HG03520 (cell line): ENCODE measurements at regions not wholly inside any gene's neighbourhood (a gene's known extent, or its start where the extent isn't known, plus 50 kb on each side); places are given as distances from the start of the nearest gene placed in this dataset.

Experiments used
- ATAC-seq: cut with Tn5 transposase; IDR thresholded peaks from one replicate; pipeline ENCODE4 v1.9.1; 2021; ENCODE audit warnings: mild to moderate bottlenecking, moderate library complexity; ENCODE audit not compliant: unreplicated experiment

DNA sequence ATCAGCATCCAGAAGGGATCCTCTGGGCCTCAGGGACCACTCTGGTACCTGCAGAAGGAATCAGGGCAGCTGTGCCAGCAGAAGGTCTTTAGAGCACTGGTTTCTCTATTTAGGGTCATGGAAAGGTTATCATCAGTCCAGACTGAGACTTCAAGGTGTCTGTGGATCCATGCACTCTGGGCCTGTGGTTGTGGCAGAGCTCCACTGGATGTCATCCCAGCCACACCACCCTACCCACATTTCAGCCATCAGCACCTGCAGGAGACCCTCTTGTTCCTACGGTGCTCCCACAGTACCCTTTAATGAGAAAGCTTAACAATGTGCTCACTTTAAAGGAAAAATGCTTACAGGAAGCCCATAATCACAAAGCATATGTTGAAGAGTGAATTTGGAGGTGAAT, 603.4 kb upstream of the CCDC54 start:
- no peak for ATAC-seq

DNA sequence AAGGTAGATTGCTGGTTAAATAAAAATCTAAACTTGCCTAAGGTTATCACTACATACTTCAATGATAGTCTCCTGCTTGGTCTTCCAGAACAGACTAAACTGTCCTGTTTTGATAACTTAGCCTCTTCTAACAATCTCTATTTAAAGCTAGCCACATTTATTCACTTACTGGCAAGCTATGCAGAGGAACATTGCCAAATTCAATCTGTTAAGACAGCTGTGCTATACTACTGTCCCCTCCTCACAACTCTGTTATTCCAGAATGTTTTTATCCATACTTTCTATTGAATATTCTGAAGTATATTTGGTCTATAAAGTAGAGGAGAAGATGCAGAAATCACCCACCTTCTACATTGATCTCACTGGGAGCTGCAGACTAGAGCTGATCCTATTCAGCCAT, 594.0 kb upstream of the CCDC54 start:
- no peak for ATAC-seq

DNA sequence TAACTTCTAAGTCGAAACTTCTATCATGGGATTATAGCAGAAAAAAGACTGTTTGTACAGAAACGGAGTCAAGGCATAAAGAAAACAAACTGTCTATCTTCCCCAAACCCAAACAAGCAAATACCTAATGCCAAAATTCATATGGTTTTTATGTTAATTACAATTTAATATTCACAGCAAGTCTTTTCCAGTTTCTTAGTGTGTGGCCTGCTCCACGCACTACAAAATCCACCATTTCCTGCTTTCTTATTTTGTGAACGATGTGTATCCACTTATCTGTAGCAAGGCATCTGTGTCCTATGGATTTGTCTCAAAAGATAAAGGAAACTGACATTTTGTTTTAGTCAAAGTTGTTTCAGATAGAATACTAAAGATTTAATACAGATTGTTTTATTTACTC, 588.0 kb upstream of the CCDC54 start:
- no peak for ATAC-seq

DNA sequence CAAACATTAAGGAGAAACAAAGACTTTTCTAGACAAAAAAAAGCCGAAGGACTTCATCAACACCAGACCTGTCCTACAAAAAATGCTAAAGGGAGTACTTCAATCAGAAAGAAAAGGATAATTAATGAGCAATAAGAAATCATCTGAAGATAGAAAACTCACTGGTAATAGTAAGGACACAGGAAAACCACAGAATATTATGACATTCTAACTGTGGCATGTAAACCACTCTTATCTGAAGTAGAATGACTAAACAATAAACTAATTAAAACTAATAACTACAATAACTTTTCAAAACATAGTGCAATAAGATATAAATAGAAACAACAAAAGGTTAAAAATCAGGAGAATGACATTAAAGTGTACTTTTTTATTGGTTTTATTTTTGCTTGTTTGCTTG, 584.5 kb upstream of the CCDC54 start:
- no peak for ATAC-seq

DNA sequence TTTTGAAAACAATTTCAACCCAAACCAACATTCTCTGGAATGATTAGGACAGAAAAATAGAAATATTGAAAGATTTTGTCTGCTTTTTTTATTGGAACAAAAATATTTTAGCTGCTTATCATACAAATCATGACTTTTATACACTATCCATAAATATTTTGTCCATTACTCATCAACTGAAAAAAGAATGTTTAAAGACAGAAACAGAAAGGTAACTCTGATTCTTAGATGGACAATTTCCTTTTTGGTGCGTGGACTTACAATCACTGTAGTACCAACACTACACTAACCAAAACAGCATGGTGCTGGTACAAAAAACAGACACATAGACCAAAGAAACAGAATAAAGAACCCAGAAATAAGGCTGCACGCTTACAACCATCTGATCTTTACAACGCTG, 582.8 kb upstream of the CCDC54 start:
- ATAC-seq = no peak

DNA sequence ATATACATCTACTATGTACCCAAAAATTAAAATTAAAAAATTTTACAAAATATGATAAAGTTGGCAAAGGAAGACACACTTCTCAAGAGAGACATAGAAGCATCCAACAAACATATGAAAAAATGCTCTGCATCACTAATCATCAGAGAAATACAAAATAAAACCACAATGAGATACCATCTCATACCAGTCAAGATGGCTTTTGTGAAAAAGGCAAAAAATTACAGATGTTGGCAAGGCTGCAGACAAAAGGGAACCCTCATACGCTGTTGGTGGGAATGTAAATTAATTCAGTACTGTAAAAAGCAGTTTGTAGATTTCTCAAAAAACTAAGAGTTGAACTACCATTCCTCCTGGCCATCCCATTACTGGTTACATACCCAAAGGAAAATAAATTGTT, 581.7 kb upstream of the CCDC54 start:
- no peak for ATAC-seq

DNA sequence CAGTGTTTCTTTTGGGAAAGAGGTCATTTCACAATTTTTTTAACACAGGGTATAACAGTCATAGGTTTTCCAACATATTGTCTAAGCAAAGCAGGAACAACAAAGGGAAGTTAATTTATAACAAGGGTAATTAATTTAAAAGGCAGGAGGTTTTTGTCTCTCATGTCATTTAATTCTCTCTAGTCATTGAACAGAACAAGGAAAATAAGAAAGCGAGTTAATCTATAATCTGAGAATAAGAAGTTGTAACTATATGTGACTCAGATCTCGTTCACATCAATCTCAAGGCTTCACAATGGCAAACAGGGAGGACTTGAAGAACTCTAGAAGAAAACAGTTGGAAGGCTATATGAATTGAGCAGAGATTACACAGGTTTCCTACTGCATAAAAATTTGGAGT, 579.8 kb upstream of the CCDC54 start:
- no peak for ATAC-seq

DNA sequence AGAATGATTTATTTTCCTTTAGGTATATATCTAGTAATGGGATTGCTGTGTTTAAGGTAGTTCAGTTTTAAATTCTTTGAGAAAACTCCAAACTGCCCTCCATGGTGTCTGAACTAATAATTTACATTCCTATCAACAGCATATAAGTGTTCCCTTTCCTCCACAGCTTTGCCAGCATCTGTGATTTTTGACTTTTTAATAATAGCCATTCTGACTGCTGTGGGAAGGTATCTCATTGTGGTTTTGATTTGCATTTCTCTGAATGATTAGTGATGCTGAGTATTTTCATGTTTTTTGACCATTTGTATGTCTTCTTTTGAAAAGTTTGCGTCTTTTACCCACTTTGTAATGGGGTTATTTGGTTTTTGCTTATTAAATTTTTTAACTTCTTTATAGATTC, 571.6 kb upstream of the CCDC54 start:
- ATAC-seq = no peak

DNA sequence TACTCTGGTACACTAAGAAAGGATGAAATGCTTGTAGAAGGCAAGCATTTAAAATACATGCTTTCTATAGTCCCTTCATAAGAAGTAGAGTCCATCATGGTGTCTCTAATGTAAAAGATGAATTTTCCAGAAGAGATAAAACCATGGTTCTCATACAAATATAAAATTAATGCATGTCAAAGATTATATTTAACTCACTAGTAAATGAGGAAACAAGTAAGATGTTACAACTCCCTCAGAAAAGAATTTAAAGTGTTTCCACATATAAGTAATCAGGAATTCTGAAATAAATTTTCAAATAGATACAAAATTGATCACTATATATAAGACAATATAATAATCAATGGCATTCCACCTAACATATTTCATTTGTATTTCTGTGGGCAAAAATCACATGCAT, 570.3 kb upstream of the CCDC54 start:
- no peak for ATAC-seq

DNA sequence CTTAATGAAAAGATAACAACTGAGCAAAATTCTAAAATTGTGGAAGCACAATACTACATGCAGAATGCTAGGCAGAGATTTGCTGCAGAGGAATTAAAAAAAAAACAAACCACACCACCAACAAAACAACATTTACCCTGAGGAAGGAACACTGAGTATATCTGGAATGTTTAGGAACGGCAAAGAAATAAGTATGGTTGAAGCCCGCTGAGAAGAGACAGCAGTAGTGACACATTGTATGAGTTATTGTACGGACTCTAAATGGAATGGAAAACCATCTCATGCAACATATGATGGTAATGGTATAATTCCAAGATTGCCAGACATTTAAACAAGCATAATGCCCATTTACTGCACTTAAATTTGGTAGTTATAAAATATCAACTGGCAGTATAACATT, 568.2 kb upstream of the CCDC54 start:
- ATAC-seq = no peak

DNA sequence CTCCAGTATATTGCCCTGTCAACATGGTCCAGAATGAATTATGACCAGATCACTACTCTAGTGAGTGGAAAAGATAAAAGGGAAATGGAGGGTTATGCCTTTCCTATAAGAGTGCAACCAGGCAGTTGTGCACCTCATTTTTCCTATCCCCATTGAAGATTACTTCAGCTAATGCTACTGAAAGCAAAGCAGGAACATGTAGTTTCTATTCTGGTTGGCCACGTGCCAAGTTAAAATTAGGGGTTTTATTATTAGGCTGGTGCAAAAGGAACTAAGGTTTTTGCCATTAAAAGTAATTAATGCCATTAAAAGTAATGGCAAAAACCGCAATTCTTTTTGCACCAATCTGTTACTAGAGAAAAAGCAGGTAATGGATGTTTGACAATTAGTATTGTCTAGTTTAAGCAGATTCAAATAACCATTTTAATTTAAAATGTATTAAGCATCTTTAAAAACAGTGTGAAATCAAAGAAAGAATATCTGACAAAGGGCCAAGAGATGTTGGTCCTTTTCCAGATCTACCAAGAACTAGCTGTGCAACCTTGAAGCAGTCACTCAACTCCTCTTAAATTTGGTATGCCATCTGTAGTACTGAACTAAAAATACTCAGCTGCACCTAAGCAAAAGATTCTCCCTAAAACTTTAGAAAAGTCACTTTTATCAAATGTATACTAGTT, 567.5 kb upstream of the CCDC54 start:
- ATAC-seq = no peak

DNA sequence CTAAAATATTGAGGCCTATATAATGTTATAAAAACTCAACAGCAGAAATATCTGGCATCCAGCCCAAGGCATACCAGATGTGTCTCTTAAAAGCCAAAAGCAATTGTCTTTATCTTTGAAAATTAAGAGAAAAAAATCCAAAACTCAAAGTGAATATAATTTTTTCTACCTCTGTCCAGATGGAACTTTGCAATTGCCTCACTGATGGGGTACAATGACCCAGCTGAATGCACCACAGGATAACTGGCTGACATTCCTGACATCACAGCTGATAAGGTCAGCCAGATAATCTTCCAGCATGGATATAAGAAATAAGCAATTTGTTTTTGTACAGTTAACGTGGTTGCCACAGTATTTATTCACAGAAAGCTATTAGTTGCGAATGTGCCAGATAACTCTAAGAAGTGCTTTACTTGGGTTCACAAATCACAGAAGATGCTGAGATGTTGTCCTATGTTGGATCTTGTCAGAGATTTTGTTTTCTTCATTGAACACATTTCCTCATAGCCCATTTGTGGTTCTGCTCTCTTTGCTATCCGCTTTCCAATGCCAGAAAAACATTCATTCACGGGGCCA, 566.9 kb upstream of the CCDC54 start:
- ATAC-seq = no peak

DNA sequence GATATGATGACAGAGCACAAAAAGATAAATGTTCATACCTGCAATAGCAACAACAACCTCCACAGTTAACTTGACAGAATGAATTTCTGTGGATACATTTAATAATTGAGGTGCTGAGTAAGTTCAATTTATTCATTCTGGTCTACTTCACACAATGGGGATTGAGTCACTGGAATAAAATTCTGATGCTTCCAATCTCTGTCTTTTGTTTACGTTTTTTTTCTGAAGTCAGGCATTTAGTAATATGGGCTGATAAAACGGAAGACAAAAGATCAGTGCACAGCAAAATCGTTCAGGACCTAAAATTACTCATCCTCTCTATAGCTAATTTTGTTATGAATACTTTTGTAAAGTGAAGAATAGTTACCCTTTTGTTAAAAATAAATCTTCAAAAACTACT, 565.9 kb upstream of the CCDC54 start:
- ATAC-seq = no peak

DNA sequence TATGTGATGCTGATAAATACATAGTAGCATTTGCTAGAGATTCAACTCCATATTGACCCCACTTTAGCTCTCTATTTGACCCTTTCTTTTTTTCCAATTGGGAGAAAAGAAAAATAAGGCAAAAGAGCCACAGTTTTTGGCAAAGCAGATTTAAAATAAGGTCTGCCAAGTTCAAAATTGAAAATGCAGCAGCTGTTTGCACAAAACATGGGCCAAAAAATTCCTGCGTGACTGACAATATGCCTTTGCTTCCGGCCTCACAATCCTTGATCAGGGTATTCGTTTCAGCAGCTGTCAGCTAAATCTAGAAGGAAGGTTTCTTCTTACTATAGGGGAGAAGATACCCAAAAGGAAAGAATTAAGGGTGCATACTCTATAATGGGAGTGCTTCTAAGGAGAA, 563.5 kb upstream of the CCDC54 start:
- ATAC-seq = no peak

DNA sequence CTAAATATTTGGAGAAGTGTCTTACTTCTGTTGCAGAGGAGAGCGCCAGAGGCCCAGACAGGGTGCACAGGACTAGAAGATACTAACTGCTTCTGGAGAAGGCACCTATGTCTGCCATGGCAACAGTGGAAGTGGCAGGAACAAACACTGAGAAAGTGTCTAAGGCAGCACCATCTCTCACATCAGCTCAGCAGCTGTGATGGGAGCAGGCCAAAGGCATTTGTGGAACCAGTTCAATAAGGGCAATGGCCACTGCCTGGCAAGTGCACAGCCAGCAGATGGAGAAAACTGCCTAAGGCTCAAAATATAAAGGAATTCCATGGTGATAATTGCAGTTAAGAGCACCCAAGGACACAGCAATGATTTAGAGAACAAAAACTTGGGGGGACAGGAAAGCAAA, 563.0 kb upstream of the CCDC54 start:
- no peak for ATAC-seq

DNA sequence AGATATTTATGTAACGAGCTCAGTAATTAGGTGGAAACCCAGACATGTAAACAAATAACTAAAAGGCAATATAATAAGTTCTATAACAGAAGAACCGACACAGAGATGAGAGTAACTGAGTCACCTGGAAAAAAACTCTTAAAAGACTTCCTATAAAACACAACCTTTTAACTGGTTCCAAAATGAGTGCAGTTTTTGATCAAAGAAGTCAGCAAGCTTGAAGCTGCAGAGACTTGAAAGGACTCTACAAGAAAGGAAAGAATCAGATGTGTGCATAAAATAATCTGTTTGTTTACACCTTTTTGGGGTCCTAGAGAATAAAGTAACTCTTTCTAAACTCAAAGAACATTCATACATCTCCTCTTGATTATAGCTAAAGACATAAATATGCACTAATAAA, 560.4 kb upstream of the CCDC54 start:
- no peak for ATAC-seq

DNA sequence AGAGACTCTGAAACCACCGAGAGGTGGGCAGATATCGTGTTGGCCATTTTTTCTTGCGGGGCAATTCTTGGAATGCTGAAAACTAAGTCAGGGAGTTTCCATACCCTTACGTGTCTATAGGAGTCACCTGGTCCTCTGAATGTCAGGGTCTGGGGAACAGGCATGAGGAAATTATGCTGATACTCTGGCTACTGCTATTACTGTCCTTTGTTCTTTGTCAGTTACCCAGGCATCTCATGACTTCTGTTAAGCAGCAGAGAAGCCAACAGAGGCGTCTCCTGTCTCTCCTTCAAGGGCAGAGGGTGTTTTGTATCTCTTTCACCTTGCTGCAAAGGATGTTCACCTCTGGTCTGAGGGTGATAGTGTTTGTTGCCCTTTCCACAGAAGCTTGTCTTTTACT, 559.5 kb upstream of the CCDC54 start:
- ATAC-seq = no peak

DNA sequence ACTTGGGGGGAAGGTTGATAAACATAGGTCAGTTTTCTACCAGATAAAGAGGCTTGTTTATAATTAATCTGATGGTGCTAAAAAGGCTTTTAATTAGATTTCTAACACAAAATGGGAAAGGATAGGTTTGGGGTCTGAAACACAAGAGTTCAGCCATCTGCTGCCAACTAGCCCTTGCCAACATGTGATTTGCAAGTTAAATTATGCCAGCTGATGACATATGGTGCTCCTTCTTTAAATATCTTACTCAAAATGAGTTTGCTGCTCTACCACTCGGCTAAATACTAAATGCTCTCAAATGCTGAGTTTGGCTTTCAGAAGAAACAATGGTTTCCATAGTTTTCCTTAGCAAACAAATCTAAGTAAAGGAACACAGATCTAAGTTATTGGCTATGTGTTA, 557.8 kb upstream of the CCDC54 start:
- ATAC-seq = no peak

DNA sequence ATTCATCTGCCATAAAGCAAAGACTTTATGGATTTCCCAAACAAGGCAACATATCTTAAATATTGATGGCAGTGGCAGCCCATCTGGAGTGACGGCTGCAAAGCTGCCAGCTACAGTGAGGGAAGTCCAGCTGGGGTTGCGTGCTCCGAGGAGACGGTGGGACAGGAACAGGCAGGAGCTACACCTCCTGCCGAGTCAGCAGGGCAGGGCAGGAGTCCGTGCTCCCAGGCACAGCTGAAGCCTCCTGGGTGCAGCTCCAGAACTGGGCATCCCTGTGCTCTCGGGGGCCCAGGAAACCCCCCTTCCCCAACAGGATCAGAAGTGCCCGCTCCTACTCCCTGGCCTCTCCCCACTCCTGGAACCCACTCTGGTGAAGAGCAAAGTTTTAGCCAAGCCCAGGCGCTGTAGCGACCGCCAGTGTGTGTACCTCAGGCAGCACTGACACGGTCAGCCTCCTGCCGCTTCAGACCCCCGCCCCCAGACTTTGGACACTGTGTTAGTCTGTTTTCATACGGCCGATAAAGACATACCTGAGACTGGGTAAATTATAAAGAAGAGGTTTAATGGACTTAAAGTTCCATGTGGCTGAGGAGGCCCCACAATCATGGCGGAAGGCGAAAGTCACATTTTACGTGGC, 556.4 kb upstream of the CCDC54 start:
- no peak for ATAC-seq

DNA sequence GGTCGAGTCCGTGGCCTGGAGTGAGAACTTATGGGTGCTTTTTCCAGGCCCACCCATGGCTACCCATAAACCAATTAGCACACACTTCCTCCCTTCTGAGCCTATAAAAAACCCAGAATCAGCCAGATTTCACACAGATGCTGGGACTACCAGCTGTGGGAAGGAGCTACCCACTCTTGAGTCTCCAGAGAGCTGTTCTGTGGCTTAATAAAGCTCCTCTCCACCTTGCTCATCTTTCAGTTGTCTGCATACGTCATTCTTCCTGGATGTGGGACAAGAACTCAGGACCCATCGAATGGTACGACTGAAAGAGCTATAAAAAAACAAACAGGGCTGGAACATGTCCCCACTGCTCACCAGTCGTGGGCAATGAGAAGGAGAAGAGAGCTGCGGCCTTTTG, 555.4 kb upstream of the CCDC54 start:
- no peak for ATAC-seq

DNA sequence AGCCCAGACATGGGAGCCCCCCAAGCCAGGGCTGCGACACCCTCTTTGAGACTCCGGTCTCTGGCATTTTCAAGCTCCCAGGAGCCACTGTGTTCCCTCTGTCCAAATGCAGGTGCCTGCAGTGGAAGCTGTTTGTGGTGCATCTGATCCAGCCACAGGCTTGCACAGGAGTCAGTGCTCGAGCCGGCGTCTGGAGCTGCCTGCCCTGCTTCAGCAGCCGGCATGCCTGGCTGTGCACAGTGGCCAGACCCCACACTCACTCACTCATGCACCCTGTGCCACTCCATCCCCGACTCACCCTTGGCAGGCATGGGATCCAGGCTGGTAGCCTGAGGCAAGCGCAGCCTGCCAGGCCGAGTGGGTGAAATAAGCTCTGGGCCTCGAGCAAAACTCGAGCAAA, 555.0 kb upstream of the CCDC54 start:
- no peak for ATAC-seq

DNA sequence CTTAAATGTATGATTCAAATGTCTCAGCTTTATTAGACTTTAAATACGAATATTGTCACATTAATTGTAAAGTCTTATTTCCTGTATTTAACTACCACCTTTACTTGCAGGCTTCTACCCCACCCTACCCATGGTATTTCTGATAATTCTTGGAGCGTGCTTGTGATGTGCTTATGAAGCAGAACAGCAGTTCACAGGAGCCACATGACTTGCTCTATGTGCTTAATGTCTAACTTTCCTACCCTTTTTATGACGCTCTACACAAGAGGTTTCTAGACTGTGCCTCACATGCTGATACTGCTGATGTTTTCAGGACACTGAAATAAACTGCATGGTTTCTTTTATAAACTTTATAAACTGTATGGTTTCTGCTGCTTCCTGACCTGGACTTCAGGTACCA, 553.5 kb upstream of the CCDC54 start:
- ATAC-seq = no peak

DNA sequence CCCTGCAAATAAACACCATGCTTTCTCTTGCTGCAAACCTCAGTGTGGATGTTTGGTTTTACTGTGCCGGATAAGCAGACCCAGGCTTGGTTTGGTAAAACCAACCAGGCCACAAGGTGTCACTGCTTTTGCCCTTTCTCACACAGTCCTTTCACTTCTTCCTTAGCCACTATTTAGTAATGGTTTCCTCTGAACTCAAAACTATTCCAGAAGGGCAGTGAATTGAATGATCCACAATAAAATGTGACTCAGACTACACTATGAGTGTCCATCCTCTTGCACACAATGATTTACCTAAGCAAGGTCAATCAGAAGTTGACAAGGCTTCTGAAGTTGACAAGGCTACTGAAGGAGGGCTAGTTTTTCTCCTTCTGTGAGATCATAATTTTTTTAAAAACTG, 552.4 kb upstream of the CCDC54 start:
- ATAC-seq = no peak
